Gastrocnemius medialis (tissue), 4 donors: ENCODE measurements at regions not wholly inside any gene's neighbourhood (a gene's known extent, or its start where the extent isn't known, plus 50 kb on each side); places are given as distances from the start of the nearest gene placed in this dataset.

ENCODE experiments used
- ATAC-seq, 2 donors: fragments of 150-250 bp; one replicate each; pipeline ENCODE4 v1.9.1; 2016
- DNase-seq, 2 donors: peaks; one replicate each; pipeline ENCODE4 v3.0.0-alpha.2; 2019
- H3K27ac ChIP-seq, 4 donors: fragments of 200-600 bp; sonication (generic); 1 replicate in 1 of 4; 2 replicates in 3 of 4; pipeline ENCODE4 v1.5.1; 2016 to 2018; ENCODE audit warnings: mild to moderate bottlenecking in 2 of 4, moderate library complexity in 1 of 4
- H3K27me3 ChIP-seq, 3 donors: fragments of 200-600 bp; sonication (generic) in 2 of 3; 1 replicate in 1 of 3; 2 replicates in 2 of 3; pipeline versions ENCODE4 v1.5.1 to v1.6.0; 2016 to 2019; ENCODE audit warnings: mild to moderate bottlenecking in 1 of 3, moderate library complexity in 1 of 3
- H3K36me3 ChIP-seq, 2 donors: fragments of 200-600 bp; sonication (generic) in 1 of 2; one replicate each; pipeline ENCODE4 v1.5.1; 2017 to 2018
- H3K4me1 ChIP-seq, 2 donors: fragments of 200-600 bp; sonication (generic) in 1 of 2; one replicate each; pipeline ENCODE4 v1.5.1; 2016 to 2017; ENCODE audit warnings: mild to moderate bottlenecking in 2 of 2
- H3K4me3 ChIP-seq, 4 donors: fragments of 200-600 bp; sonication (generic) in 3 of 4; 1 replicate in 1 of 4; 2 replicates in 3 of 4; pipeline ENCODE4 v1.5.1; 2016 to 2019; ENCODE audit warnings: mild to moderate bottlenecking in 2 of 4
- H3K9me3 ChIP-seq, 3 donors: fragments of 200-600 bp; sonication (generic) in 2 of 3; 1 replicate in 1 of 3; 2 replicates in 2 of 3; pipeline ENCODE4 v1.5.1; 2016 to 2019
- CTCF ChIP-seq, 5 experiments: fragments of 450-650 bp in 3 of 5; fragments of 200-600 bp in 2 of 5; sonication (generic) in 2 of 5; IDR thresholded peaks in 4 of 5; conservative IDR thresholded peaks in 1 of 5; 1 replicate in 4 of 5; 2 replicates in 1 of 5; pipeline ENCODE4 v1.5.1; 2016 to 2019; ENCODE audit warnings: antibody characterized with exemption in 5 of 5, mild to moderate bottlenecking in 3 of 5, moderate library complexity in 3 of 5
- POLR2A ChIP-seq, 2 donors: fragments of 450-650 bp; IDR thresholded peaks; one replicate each; pipeline ENCODE4 v1.6.1; 2017; ENCODE audit warnings: antibody characterized with exemption in 2 of 2, mild to moderate bottlenecking in 2 of 2, moderate library complexity in 2 of 2
- in situ Hi-C, 4 donors: fragments of 200-750 bp; cut with MboI; loops; one replicate each; pipeline versions ENCODE4 v1.15.0 to v1.8.0; 2017; ENCODE audit warnings: low sequenced_read_pairs in 4 of 4
- intact Hi-C: fragments of 100-400 bp; cut with DNase I; formaldehyde crosslinking; loops from one replicate; pipeline ENCODE4 v1.15.1; 2023; ENCODE audit warnings: low total_unique reads

GRCh38 chr18:60883587-60883986 lies 449.6 kb upstream of the CDH20 start:
- H3K27me3 ChIP-seq, result no peaks in the 10 kb centered on the region
- TF ChIP-seq POLR2A (IDR thresholded peaks at IDR 0.05), result no peak
- TF ChIP-seq CTCF (IDR thresholded peaks at IDR 0.05 in 4 of 5, conservative IDR thresholded peaks at IDR 0.05 in 1 of 5), result no peak
- H3K27ac ChIP-seq, result no peak overlapping the region
- in situ Hi-C loops (no loop called here), intact Hi-C loops (no loop called here)
- H3K4me3 ChIP-seq, result no peak overlapping the region
- H3K36me3 ChIP-seq, result no peaks in the 10 kb centered on the region
- H3K4me1 ChIP-seq, result no peaks in the 10 kb centered on the region
- H3K9me3 ChIP-seq, result no peaks in the 10 kb centered on the region
- ATAC-seq (no peak), DNase-seq (no peak)

DNA sequence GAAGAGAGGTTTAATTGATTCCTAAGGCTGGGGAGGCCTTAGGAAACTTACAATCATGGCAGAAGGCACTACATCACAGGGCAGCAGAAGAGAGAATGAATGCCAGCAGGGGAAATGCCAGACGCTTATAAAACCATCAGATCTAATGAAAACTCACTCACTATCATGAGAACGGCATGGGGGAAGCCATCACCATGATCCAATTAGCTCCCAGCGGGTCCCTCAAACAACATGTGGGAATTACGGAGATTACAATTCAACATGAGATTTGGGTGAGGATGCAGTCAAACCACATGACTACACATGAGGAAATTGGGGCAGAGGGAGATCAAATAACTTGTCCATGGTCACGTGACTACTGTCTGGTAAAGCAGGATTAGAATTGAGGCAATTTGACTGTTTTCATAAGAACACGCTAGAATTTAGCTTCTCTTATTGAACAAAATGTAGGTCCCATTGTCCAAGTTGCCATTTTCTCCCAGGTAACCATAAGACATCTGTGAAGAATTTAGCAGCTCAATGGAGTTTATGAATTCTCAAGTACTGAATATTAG lies 445.1 kb upstream of the CDH20 start:
- ATAC-seq (no peak), DNase-seq (no peak)
- intact Hi-C loops, result no loop called here
- Histone ChIP-seq H3K27me3 (no peaks in the 10 kb centered on the region), H3K36me3 (no peaks in the 10 kb centered on the region), H3K4me1 (no peaks in the 10 kb centered on the region), H3K9me3 (no peaks in the 10 kb centered on the region), H3K27ac (no peak overlapping the region), H3K4me3 (no peak overlapping the region)
- TF ChIP-seq POLR2A (IDR thresholded peaks at IDR 0.05), result no peak
- no peak for TF ChIP-seq CTCF (IDR thresholded peaks at IDR 0.05 in 4 of 5, conservative IDR thresholded peaks at IDR 0.05 in 1 of 5)
- in situ Hi-C loops, result no loop called here

DNA sequence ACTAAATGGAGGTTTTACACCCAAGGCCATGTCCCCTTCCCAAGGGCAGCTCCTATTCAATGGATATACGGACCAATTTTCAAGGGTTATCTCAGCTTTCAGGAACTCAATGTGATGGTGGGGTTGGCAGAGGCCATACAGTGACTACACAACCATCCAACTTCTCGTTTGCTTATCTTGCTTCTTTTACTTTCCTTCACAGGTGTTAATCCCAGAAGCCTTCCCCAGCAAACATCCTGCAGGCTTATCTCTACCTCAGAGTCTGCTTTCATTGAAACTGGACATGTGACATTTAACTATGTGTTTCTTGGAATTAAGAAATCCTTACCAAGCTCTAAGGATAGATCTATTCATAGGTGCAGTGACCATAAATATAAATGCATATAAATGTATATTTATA lies 443.8 kb upstream of the CDH20 start:
- Histone ChIP-seq H3K4me1 (no peaks in the 10 kb centered on the region), H3K36me3 (no peaks in the 10 kb centered on the region), H3K27me3 (no peaks in the 10 kb centered on the region), H3K27ac (no peak overlapping the region), H3K9me3 (no peaks in the 10 kb centered on the region), H3K4me3 (no peak overlapping the region)
- ATAC-seq, result no peak
- no peak for DNase-seq
- intact Hi-C loops (no loop called here), in situ Hi-C loops (no loop called here)
- no peak for TF ChIP-seq POLR2A (IDR thresholded peaks at IDR 0.05)
- no peak for TF ChIP-seq CTCF (IDR thresholded peaks at IDR 0.05 in 4 of 5, conservative IDR thresholded peaks at IDR 0.05 in 1 of 5)

GRCh38 chr18:60891936-60892335 lies 441.3 kb upstream of the CDH20 start:
- no peak for TF ChIP-seq CTCF (IDR thresholded peaks at IDR 0.05 in 4 of 5, conservative IDR thresholded peaks at IDR 0.05 in 1 of 5)
- no peak for TF ChIP-seq POLR2A (IDR thresholded peaks at IDR 0.05)
- DNase-seq, result no peak
- H3K27ac ChIP-seq, result no peak overlapping the region
- no peaks in the 10 kb centered on the region for H3K9me3 ChIP-seq
- in situ Hi-C loops, result no loop called here
- intact Hi-C loops, result no loop called here
- H3K27me3 ChIP-seq, result no peaks in the 10 kb centered on the region
- ATAC-seq, result no peak
- no peaks in the 10 kb centered on the region for H3K4me1 ChIP-seq
- H3K36me3 ChIP-seq, result no peaks in the 10 kb centered on the region
- no peak overlapping the region for H3K4me3 ChIP-seq

DNA sequence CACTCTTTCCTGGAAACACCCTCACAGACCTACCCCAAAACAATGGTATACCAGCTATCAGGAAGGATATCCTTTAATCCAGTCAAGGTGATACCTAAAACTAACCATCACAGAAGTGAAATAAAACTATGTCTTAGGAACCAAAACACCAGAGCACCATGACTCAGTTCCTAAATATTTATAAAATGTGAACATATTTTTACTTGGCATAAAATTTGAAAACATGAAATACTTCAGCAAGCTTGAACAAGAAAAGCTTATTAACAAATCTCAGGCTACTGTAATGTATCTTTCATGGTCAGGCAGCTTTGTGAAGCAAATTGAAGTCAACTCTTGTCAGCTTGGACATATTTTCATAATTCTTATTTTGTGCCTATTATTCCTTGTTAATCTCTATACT lies 440.8 kb upstream of the CDH20 start:
- no peaks in the 10 kb centered on the region for H3K4me1 ChIP-seq
- no peak for TF ChIP-seq CTCF (IDR thresholded peaks at IDR 0.05 in 4 of 5, conservative IDR thresholded peaks at IDR 0.05 in 1 of 5)
- TF ChIP-seq POLR2A (IDR thresholded peaks at IDR 0.05), result no peak
- H3K4me3 ChIP-seq, result no peak overlapping the region
- H3K9me3 ChIP-seq, result no peaks in the 10 kb centered on the region
- no peak for ATAC-seq
- no peaks in the 10 kb centered on the region for H3K36me3 ChIP-seq
- in situ Hi-C loops (no loop called here), intact Hi-C loops (no loop called here)
- H3K27me3 ChIP-seq, result no peaks in the 10 kb centered on the region
- DNase-seq, result no peak
- H3K27ac ChIP-seq, result no peak overlapping the region
